ENCODE measurements at regions not wholly inside any gene's neighbourhood (a gene's known extent, or its start where the extent isn't known, plus 50 kb on each side); places are given as distances from the start of the nearest gene placed in this dataset.

DNA sequence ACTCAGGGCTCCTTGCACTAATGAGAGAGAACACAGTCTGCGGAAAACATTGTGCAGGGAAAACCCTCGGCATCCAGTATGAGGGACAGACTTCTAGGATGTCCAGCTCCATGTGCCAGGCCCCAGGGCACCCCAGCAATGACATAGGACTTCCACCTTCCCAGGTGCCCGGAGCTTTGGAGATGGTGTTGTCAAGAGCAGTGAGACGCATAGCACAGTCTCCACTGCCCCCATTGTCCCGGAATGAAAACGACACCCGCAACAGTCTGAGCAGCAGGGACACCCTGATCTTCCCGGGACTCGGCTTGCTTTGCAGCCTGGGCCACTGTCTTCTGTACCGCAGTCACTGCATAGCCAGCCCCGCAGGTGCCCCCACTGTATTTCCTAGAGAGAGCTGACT, 339.2 kb upstream of the ADARB2 start:
- DNase-seq (ENCODE audit: low spot score) (no peak), ATAC-seq (ENCODE audit: low read depth) (no peak)
- Histone ChIP-seq H3K4me3 (ENCODE audit: severe bottlenecking) (no peak overlapping the region), H3K4me1 (ENCODE audit: insufficient read depth, poor library complexity, severe bottlenecking) (no peaks in the 10 kb centered on the region), H3K36me3 (ENCODE audit: low read depth) (no peaks in the 10 kb centered on the region), H3K27ac (ENCODE audit: poor library complexity, severe bottlenecking) (no peak overlapping the region), H3K27me3 (ENCODE audit: insufficient read depth, poor library complexity, severe bottlenecking) (no peaks in the 10 kb centered on the region), H3K9me3 (ENCODE audit: severe bottlenecking) (no peaks in the 10 kb centered on the region)
- TF ChIP-seq, protein P1, sequence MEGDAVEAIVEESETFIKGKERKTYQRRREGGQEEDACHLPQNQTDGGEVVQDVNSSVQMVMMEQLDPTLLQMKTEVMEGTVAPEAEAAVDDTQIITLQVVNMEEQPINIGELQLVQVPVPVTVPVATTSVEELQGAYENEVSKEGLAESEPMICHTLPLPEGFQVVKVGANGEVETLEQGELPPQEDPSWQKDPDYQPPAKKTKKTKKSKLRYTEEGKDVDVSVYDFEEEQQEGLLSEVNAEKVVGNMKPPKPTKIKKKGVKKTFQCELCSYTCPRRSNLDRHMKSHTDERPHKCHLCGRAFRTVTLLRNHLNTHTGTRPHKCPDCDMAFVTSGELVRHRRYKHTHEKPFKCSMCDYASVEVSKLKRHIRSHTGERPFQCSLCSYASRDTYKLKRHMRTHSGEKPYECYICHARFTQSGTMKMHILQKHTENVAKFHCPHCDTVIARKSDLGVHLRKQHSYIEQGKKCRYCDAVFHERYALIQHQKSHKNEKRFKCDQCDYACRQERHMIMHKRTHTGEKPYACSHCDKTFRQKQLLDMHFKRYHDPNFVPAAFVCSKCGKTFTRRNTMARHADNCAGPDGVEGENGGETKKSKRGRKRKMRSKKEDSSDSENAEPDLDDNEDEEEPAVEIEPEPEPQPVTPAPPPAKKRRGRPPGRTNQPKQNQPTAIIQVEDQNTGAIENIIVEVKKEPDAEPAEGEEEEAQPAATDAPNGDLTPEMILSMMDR (IDR thresholded peaks at IDR 0.05; ENCODE audit: poor library complexity, severe bottlenecking): no peak

GRCh38 chr10:2067015-2067414, 329.7 kb upstream of the ADARB2 start:
- TF ChIP-seq, protein P1 (IDR thresholded peaks at IDR 0.05; ENCODE audit: poor library complexity, severe bottlenecking): no peak
- DNase-seq (ENCODE audit: low spot score): no peak
- no peaks in the 10 kb centered on the region for H3K4me1 ChIP-seq (ENCODE audit: insufficient read depth, poor library complexity, severe bottlenecking)
- H3K27ac ChIP-seq (ENCODE audit: poor library complexity, severe bottlenecking): no peak overlapping the region
- no peak overlapping the region for H3K4me3 ChIP-seq (ENCODE audit: severe bottlenecking)
- H3K36me3 ChIP-seq (ENCODE audit: low read depth): no peaks in the 10 kb centered on the region
- no peaks in the 10 kb centered on the region for H3K27me3 ChIP-seq (ENCODE audit: insufficient read depth, poor library complexity, severe bottlenecking)
- peaks cover 4% of the 10 kb centered on the region for H3K9me3 ChIP-seq (ENCODE audit: severe bottlenecking)
- ATAC-seq (ENCODE audit: low read depth): no peak

DNA sequence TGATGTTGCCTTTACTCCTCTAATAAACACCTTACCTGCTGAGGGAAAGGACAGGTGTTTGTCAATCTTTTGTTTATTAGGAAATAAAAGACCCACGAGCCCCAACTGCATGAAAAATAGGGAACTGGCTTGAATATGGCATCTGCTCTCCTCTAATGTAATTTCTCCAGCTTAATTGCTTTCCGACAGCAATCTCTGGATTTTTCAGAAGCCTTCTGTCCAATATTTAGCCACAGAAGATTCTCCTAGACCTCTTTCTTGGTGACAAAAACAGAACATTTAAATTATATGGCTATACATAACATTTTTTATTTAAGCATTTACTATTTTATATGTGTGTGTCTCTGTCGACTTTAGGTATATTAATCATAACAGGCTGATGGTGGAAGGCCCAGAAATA, 317.4 kb upstream of the ADARB2 start:
- no peaks in the 10 kb centered on the region for H3K9me3 ChIP-seq (ENCODE audit: severe bottlenecking)
- DNase-seq (ENCODE audit: low spot score): no peak

GRCh38 chr10:2053805-2054204, 316.5 kb upstream of the ADARB2 start:
- no peaks in the 10 kb centered on the region for H3K27me3 ChIP-seq (ENCODE audit: insufficient read depth, poor library complexity, severe bottlenecking)
- no peaks in the 10 kb centered on the region for H3K4me1 ChIP-seq (ENCODE audit: insufficient read depth, poor library complexity, severe bottlenecking)
- no peak overlapping the region for H3K4me3 ChIP-seq (ENCODE audit: severe bottlenecking)
- DNase-seq (ENCODE audit: low spot score) (no peak), ATAC-seq (ENCODE audit: low read depth) (no peak)
- H3K9me3 ChIP-seq (ENCODE audit: severe bottlenecking): no peaks in the 10 kb centered on the region
- H3K27ac ChIP-seq (ENCODE audit: poor library complexity, severe bottlenecking): no peak overlapping the region
- TF ChIP-seq, protein P1 (IDR thresholded peaks at IDR 0.05; ENCODE audit: poor library complexity, severe bottlenecking): no peak
- no peaks in the 10 kb centered on the region for H3K36me3 ChIP-seq (ENCODE audit: low read depth)

More for the DNA sequence above, 317.4 kb upstream of the ADARB2 start:
- H3K27ac ChIP-seq (ENCODE audit: poor library complexity, severe bottlenecking): no peak overlapping the region
- no peak for ATAC-seq (ENCODE audit: low read depth)
- TF ChIP-seq, protein P1 (IDR thresholded peaks at IDR 0.05; ENCODE audit: poor library complexity, severe bottlenecking): no peak
- H3K4me1 ChIP-seq (ENCODE audit: insufficient read depth, poor library complexity, severe bottlenecking): no peaks in the 10 kb centered on the region
- no peaks in the 10 kb centered on the region for H3K27me3 ChIP-seq (ENCODE audit: insufficient read depth, poor library complexity, severe bottlenecking)
- H3K36me3 ChIP-seq (ENCODE audit: low read depth): no peaks in the 10 kb centered on the region
- no peak overlapping the region for H3K4me3 ChIP-seq (ENCODE audit: severe bottlenecking)

- no peak for DNase-seq (ENCODE audit: low spot score)
- Histone ChIP-seq H3K27ac (ENCODE audit: poor library complexity, severe bottlenecking) (no peak overlapping the region), H3K4me1 (ENCODE audit: insufficient read depth, poor library complexity, severe bottlenecking) (no peaks in the 10 kb centered on the region), H3K36me3 (ENCODE audit: low read depth) (no peaks in the 10 kb centered on the region), H3K27me3 (ENCODE audit: insufficient read depth, poor library complexity, severe bottlenecking) (no peaks in the 10 kb centered on the region), H3K9me3 (ENCODE audit: severe bottlenecking) (no peaks in the 10 kb centered on the region), H3K4me3 (ENCODE audit: severe bottlenecking) (no peak overlapping the region)
- ATAC-seq (ENCODE audit: low read depth): no peak
- TF ChIP-seq, protein P1 (IDR thresholded peaks at IDR 0.05; ENCODE audit: poor library complexity, severe bottlenecking): no peak
Measured at GRCh38 chr10:2051108-2051507, 313.8 kb upstream of the ADARB2 start.

All from RWPE2 (cell line).